ENCODE measurements at regions not wholly inside any gene's neighbourhood (a gene's known extent, or its start where the extent isn't known, plus 50 kb on each side); places are given as distances from the start of the nearest gene placed in this dataset.

DNA sequence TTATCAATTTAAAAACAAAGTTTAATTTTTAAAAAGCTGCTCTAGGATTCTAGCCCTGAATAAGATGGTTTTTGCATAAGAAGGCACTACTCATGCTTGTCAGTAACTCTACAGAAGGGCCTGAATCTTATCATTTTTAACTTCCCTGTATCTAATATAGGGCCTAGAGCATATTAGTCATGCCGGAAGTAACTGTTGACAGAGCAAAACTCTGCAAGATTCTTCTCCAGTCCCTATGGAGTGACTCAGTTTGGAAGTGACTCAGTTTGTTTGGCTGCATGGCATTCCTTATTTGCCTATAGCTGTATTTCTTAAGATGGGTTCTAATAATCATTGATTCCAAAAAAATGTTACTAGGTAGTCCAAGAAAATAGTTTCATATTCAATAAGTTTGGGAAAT is 431.8 kb upstream of the HTR2C start (continued):
- TF ChIP-seq, protein P1, sequence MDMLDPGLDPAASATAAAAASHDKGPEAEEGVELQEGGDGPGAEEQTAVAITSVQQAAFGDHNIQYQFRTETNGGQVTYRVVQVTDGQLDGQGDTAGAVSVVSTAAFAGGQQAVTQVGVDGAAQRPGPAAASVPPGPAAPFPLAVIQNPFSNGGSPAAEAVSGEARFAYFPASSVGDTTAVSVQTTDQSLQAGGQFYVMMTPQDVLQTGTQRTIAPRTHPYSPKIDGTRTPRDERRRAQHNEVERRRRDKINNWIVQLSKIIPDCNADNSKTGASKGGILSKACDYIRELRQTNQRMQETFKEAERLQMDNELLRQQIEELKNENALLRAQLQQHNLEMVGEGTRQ (CRISPR knock-in tag; IDR thresholded peaks at IDR 0.05) = no peak
- no peak for TF ChIP-seq NFXL1 (CRISPR knock-in tag; IDR thresholded peaks at IDR 0.05)

DNA sequence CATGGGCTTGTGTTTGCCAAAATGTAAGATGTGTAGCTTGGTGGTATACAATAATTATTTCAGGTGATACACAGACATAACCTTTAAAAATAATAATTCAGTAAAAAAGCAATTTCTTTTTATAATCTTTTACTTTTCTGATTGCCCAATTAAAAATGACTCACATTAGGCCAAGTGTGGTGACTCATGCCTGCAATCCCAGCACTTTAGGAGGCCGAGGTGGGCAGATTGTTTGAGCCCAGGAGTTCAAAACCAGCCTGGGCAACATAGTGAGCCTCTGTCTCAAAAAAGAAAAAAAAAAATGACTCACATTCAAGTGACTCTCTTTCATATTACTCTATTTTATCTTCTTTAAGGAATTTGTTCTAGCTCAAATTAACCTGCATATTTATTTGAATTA is 449.4 kb upstream of the HTR2C start:
- Histone ChIP-seq H3K4me2 (ENCODE audit: insufficient read depth, low read length) (no peak overlapping the region), H3K9me1 (ENCODE audit: control insufficient read depth, insufficient read depth, low read length) (no peaks in the 10 kb centered on the region), H3K79me2 (ENCODE audit: control insufficient read depth, insufficient read depth, low read length) (no peaks in the 10 kb centered on the region), H3K9ac (ENCODE audit: insufficient read depth in 1 of 2, low read depth in 2 of 2, low read length in 2 of 2) (no peak overlapping the region), H3K4me1 (replicated peaks in 1 of 2; ENCODE audit: control insufficient read depth in 2 of 2, insufficient read depth in 2 of 2, low read length in 2 of 2) (no peaks in the 10 kb centered on the region), H2AFZ (ENCODE audit: low read depth, low read length) (no peak overlapping the region), H3K36me3 (ENCODE audit: control insufficient read depth, insufficient read depth, low read length) (no peaks in the 10 kb centered on the region), H3K4me3 (no peak overlapping the region), H3K9me3 (replicated peaks; ENCODE audit: control insufficient read depth, insufficient read depth, low read depth, low read length) (no peaks in the 10 kb centered on the region), H3K27ac (ENCODE audit: extremely low read depth, low read depth, low read length) (no peak overlapping the region), H4K20me1 (replicated peaks; ENCODE audit: control insufficient read depth, insufficient read depth, low read length) (no peaks in the 10 kb centered on the region), H3K27me3 (ENCODE audit: control insufficient read depth in 2 of 2, insufficient read depth in 2 of 2, low read length in 2 of 2) (no peaks in the 10 kb centered on the region)
- CTCF ChIA-PET (ENCODE audit: low intra/inter-chr PET ratio) = no interaction called here
- POLR2A ChIA-PET = interaction anchor here (0.7 kb wide), 1 partner anchor 855 kb away, joined by 5 read pairs; no protein-coding TSS in a partner anchor
- intact Hi-C loops (cut with micrococcal nuclease) (no loop called here), in situ Hi-C loops (cut with MboI) (no loop called here)
- 0% methylated on average over 1 of the region's 1 CpG for WGBS (ENCODE audit: insufficient coverage, low coverage, missing lambda C conversion rate)
- ATAC-seq = no peak
- no peak for DNase-seq (ENCODE audit: extremely low read depth in 1 of 4, low spot score in 3 of 4)
- no TSS peak for BruUV-seq (replicated peaks)
- no peak for FAIRE-seq
- no peak for TF ChIP-seq NUFIP1 (IDR thresholded peaks at IDR 0.05; ENCODE audit: partially characterized antibody)
- no peak for TF ChIP-seq RBBP5 (IDR thresholded peaks at IDR 0.05; ENCODE audit: borderline replicate concordance, insufficient read depth, low read length, poor library complexity, severe bottlenecking)
- no peak for TF ChIP-seq ZNF232 (CRISPR knock-in tag; IDR thresholded peaks at IDR 0.05)
- 0 out of 2 replicates have a peak, but pooled peaks have one; percentile 16 for TF ChIP-seq FOSL1 (tag; conservative IDR thresholded peaks at IDR 0.05)
- TF ChIP-seq, protein P2, sequence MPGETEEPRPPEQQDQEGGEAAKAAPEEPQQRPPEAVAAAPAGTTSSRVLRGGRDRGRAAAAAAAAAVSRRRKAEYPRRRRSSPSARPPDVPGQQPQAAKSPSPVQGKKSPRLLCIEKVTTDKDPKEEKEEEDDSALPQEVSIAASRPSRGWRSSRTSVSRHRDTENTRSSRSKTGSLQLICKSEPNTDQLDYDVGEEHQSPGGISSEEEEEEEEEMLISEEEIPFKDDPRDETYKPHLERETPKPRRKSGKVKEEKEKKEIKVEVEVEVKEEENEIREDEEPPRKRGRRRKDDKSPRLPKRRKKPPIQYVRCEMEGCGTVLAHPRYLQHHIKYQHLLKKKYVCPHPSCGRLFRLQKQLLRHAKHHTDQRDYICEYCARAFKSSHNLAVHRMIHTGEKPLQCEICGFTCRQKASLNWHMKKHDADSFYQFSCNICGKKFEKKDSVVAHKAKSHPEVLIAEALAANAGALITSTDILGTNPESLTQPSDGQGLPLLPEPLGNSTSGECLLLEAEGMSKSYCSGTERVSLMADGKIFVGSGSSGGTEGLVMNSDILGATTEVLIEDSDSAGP (CRISPR knock-in tag; IDR thresholded peaks at IDR 0.05) = no peak
- no peak for TF ChIP-seq ASH1L (IDR thresholded peaks at IDR 0.05; ENCODE audit: borderline replicate concordance, low read depth, partially characterized antibody)
- no peak for TF ChIP-seq HMGN3 (IDR thresholded peaks at IDR 0.05; ENCODE audit: borderline replicate concordance, extremely low read depth, insufficient read length, low read depth, low read length)
- TF ChIP-seq HLTF (IDR thresholded peaks at IDR 0.05) = no peak
- TF ChIP-seq, protein P3, sequence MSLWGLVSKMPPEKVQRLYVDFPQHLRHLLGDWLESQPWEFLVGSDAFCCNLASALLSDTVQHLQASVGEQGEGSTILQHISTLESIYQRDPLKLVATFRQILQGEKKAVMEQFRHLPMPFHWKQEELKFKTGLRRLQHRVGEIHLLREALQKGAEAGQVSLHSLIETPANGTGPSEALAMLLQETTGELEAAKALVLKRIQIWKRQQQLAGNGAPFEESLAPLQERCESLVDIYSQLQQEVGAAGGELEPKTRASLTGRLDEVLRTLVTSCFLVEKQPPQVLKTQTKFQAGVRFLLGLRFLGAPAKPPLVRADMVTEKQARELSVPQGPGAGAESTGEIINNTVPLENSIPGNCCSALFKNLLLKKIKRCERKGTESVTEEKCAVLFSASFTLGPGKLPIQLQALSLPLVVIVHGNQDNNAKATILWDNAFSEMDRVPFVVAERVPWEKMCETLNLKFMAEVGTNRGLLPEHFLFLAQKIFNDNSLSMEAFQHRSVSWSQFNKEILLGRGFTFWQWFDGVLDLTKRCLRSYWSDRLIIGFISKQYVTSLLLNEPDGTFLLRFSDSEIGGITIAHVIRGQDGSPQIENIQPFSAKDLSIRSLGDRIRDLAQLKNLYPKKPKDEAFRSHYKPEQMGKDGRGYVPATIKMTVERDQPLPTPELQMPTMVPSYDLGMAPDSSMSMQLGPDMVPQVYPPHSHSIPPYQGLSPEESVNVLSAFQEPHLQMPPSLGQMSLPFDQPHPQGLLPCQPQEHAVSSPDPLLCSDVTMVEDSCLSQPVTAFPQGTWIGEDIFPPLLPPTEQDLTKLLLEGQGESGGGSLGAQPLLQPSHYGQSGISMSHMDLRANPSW (CRISPR knock-in tag; IDR thresholded peaks at IDR 0.05) = no peak

Measured in K562 (cell line).